ENCODE measurements at regions not wholly inside any gene's neighbourhood (a gene's known extent, or its start where the extent isn't known, plus 50 kb on each side); places are given as distances from the start of the nearest gene placed in this dataset.

DNA sequence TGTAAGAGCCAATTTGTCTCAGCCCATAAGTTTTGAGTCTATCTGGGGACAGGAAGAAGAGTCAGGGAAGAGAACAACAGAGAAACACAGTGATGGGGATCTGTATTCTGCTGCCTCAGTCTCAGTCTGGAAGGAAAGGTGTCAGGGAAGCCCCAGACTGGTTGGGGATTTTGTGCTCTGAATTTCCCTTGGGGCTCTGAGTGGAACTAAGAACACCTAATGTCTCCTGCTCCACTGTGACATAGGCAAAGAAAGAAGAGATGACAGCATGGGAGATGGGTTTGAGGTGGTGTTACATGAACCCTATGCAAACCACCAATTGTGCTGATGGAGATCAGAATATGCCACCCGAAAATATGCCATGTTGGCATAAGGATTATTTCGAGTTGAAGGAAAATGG is 139.5 kb upstream of the MYLIP start:
- CTCF ChIA-PET: no interaction called here
- H3K4me3 ChIP-seq (ENCODE audit: low read depth in 2 of 2, low read length in 1 of 2): no peak overlapping the region
- H3K27me3 ChIP-seq (ENCODE audit: insufficient read depth): no peaks in the 10 kb centered on the region
- H4K20me1 ChIP-seq (ENCODE audit: insufficient read depth): no peaks in the 10 kb centered on the region
- no peak overlapping the region for H3K27ac ChIP-seq (ENCODE audit: low read depth in 2 of 2, low read length in 1 of 2)
- no peak for DNase-seq
- H3K9ac ChIP-seq: no peak overlapping the region
- no peaks in the 10 kb centered on the region for H3K9me3 ChIP-seq
- H3K36me3 ChIP-seq (replicated peaks in 1 of 2; ENCODE audit: control insufficient read depth in 1 of 2, insufficient read depth in 2 of 2, low read length in 1 of 2): no peaks in the 10 kb centered on the region
- no peaks in the 10 kb centered on the region for H3K9me2 ChIP-seq
- no peak overlapping the region for H2AFZ ChIP-seq (ENCODE audit: low read depth)
- peaks cover 0 to 3% of the 10 kb centered on the region in 2 experiments; a peak in 1 of 4 replicates for H3K4me1 ChIP-seq (ENCODE audit: control insufficient read depth in 1 of 2, insufficient read depth in 2 of 2, low read depth in 1 of 2, low read length in 1 of 2)
- 28% methylated on average over 2 of the region's 2 CpGs for WGBS (ENCODE audit: low lambda C conversion rate)
- no peaks in the 10 kb centered on the region for H3F3A ChIP-seq (replicated peaks; ENCODE audit: insufficient read depth)
- TF ChIP-seq CHD2 (IDR thresholded peaks at IDR 0.05; ENCODE audit: low read length, partially characterized antibody) (no peak), POLR2AphosphoS5 (IDR thresholded peaks at IDR 0.05; ENCODE audit: low read depth, low read length) (no peak), NFIC (IDR thresholded peaks at IDR 0.05; ENCODE audit: borderline replicate concordance) (no peak), TCF12 (IDR thresholded peaks at IDR 0.05) (no peak), RFX5 (IDR thresholded peaks at IDR 0.05; ENCODE audit: low read length) (no peak), RAD21 (IDR thresholded peaks at IDR 0.05; ENCODE audit: low read length) (no peak), SMC3 (IDR thresholded peaks at IDR 0.05; ENCODE audit: low read depth, low read length) (no peak), FOXJ3 (CRISPR knock-in tag; IDR thresholded peaks at IDR 0.05) (no peak), MXI1 (IDR thresholded peaks at IDR 0.05; ENCODE audit: low read depth, low read length) (no peak), RCOR1 (IDR thresholded peaks at IDR 0.05; ENCODE audit: low read length) (no peak), EZH2phosphoT487 (IDR thresholded peaks at IDR 0.05; ENCODE audit: borderline replicate concordance, low read depth) (no peak), GATA2 (CRISPR knock-in tag; IDR thresholded peaks at IDR 0.05) (no peak), YY1 (IDR thresholded peaks at IDR 0.05; ENCODE audit: low read depth) (no peak), JUND (IDR thresholded peaks at IDR 0.05) (no peak), FOXM1 (IDR thresholded peaks at IDR 0.05; ENCODE audit: low read depth) (no peak)
- TF ChIP-seq, protein P1, sequence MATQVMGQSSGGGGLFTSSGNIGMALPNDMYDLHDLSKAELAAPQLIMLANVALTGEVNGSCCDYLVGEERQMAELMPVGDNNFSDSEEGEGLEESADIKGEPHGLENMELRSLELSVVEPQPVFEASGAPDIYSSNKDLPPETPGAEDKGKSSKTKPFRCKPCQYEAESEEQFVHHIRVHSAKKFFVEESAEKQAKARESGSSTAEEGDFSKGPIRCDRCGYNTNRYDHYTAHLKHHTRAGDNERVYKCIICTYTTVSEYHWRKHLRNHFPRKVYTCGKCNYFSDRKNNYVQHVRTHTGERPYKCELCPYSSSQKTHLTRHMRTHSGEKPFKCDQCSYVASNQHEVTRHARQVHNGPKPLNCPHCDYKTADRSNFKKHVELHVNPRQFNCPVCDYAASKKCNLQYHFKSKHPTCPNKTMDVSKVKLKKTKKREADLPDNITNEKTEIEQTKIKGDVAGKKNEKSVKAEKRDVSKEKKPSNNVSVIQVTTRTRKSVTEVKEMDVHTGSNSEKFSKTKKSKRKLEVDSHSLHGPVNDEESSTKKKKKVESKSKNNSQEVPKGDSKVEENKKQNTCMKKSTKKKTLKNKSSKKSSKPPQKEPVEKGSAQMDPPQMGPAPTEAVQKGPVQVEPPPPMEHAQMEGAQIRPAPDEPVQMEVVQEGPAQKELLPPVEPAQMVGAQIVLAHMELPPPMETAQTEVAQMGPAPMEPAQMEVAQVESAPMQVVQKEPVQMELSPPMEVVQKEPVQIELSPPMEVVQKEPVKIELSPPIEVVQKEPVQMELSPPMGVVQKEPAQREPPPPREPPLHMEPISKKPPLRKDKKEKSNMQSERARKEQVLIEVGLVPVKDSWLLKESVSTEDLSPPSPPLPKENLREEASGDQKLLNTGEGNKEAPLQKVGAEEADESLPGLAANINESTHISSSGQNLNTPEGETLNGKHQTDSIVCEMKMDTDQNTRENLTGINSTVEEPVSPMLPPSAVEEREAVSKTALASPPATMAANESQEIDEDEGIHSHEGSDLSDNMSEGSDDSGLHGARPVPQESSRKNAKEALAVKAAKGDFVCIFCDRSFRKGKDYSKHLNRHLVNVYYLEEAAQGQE (IDR thresholded peaks at IDR 0.05; ENCODE audit: low read depth, low read length): no peak
- TF ChIP-seq, protein P2, sequence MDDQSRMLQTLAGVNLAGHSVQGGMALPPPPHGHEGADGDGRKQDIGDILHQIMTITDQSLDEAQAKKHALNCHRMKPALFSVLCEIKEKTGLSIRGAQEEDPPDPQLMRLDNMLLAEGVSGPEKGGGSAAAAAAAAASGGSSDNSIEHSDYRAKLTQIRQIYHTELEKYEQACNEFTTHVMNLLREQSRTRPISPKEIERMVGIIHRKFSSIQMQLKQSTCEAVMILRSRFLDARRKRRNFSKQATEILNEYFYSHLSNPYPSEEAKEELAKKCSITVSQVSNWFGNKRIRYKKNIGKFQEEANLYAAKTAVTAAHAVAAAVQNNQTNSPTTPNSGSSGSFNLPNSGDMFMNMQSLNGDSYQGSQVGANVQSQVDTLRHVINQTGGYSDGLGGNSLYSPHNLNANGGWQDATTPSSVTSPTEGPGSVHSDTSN (IDR thresholded peaks at IDR 0.05): no peak
- TF ChIP-seq, protein P3, sequence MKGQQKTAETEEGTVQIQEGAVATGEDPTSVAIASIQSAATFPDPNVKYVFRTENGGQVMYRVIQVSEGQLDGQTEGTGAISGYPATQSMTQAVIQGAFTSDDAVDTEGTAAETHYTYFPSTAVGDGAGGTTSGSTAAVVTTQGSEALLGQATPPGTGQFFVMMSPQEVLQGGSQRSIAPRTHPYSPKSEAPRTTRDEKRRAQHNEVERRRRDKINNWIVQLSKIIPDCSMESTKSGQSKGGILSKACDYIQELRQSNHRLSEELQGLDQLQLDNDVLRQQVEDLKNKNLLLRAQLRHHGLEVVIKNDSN (IDR thresholded peaks at IDR 0.05; ENCODE audit: borderline replicate concordance, low read depth): no peak
- TF ChIP-seq, protein P4, sequence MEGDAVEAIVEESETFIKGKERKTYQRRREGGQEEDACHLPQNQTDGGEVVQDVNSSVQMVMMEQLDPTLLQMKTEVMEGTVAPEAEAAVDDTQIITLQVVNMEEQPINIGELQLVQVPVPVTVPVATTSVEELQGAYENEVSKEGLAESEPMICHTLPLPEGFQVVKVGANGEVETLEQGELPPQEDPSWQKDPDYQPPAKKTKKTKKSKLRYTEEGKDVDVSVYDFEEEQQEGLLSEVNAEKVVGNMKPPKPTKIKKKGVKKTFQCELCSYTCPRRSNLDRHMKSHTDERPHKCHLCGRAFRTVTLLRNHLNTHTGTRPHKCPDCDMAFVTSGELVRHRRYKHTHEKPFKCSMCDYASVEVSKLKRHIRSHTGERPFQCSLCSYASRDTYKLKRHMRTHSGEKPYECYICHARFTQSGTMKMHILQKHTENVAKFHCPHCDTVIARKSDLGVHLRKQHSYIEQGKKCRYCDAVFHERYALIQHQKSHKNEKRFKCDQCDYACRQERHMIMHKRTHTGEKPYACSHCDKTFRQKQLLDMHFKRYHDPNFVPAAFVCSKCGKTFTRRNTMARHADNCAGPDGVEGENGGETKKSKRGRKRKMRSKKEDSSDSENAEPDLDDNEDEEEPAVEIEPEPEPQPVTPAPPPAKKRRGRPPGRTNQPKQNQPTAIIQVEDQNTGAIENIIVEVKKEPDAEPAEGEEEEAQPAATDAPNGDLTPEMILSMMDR (IDR thresholded peaks at IDR 0.05): no peak
- TF ChIP-seq, protein P5, sequence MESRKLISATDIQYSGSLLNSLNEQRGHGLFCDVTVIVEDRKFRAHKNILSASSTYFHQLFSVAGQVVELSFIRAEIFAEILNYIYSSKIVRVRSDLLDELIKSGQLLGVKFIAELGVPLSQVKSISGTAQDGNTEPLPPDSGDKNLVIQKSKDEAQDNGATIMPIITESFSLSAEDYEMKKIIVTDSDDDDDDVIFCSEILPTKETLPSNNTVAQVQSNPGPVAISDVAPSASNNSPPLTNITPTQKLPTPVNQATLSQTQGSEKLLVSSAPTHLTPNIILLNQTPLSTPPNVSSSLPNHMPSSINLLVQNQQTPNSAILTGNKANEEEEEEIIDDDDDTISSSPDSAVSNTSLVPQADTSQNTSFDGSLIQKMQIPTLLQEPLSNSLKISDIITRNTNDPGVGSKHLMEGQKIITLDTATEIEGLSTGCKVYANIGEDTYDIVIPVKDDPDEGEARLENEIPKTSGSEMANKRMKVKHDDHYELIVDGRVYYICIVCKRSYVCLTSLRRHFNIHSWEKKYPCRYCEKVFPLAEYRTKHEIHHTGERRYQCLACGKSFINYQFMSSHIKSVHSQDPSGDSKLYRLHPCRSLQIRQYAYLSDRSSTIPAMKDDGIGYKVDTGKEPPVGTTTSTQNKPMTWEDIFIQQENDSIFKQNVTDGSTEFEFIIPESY (IDR thresholded peaks at IDR 0.05; ENCODE audit: borderline replicate concordance, low read depth): no peak
- H3K79me2 ChIP-seq (ENCODE audit: insufficient read depth): no peaks in the 10 kb centered on the region
- POLR2A ChIA-PET: no interaction called here
- no peak overlapping the region for H3K4me2 ChIP-seq
